Fibroblast of skin of right quadriceps (primary cell): ENCODE measurements at regions not wholly inside any gene's neighbourhood (a gene's known extent, or its start where the extent isn't known, plus 50 kb on each side); places are given as distances from the start of the nearest gene placed in this dataset.

Experiments
- DNase-seq: peaks from one replicate; pipeline ENCODE4 v3.0.0-alpha.2; 2013

- DNase-seq = no peak
Observed at GRCh38 chr10:43754569-43755260, 106.0 kb upstream of the ZNF32 start.

DNA sequence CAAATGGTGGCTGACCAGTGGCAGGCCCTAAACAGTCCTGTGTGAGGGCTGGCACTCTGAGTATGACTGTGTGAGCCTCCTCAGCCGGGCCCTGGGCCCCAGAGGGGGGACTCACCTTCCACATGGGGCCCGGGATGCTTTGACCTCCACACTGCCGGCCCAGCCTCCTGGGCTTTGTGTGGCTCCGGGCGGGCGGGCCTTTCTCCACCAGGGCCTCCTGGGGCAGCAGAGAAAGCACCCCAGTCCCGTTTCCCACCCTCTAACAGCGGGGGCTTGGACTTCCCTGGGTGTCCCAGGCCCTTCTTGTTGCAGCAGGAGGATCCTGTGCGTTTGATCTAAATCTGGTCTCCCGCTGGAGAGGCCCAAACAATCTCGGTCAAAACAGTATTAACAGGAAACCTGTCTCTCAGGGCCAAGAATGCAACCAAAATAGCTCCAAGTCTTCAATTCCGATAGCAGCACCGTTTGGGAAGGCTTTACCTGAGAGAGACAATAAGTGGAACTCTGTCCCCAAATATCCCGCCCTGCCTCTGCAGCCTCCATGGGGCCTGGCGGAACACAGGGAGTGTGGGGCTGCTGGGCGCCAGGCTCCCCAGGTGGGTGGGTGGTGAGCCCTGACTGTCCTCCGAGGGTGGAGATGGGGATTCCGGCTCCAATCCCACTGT, 104.8 kb upstream of the ZNF32 start:
- DNase-seq = no peak

- DNase-seq = no peak
Observed at GRCh38 chr10:43752682-43753081, 104.0 kb upstream of the ZNF32 start.

DNA sequence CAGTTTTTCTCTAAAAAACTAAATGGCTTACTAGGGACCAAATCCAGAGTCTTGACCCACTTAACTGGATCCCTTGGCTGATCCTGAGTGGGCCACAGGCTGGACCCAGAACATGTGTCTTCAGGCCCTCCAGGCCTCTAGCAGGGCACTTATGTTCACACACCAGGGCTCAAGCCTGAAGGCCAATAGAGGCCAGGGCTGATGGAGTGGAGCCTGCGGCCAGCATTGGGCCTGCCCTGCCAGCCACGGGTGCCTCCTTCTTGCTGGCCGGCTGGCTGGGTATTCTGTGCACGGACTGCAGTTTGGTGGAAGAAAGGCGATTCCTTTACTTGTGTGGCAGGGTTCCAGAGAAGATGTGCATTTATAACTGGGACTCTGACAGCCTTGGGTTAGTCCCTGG, 103.0 kb upstream of the ZNF32 start:
- no peak for DNase-seq

- no peak for DNase-seq
Observed at GRCh38 chr10:43749940-43750552, 101.4 kb upstream of the ZNF32 start.

DNA sequence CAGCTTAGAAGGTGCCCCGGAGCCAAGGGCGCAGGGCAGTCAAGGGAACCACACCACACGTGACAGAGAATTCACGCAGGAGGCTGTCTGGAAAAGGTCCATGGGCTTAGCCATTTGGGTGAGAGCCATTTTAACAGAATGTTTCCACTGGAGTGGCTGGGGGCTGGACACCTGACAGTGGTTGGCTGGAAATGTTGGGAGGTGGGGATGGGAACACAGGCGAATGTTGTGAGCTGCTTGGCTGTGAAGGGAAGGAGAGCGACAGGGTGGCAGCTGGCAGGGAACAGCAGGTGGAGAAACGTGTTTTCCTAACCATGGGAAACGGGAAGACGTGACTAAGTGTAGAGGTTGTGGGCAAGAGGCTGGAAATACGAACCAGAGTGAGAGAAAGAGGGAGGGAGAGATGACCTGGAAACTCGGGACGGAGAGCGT, 100.5 kb upstream of the ZNF32 start:
- DNase-seq = no peak

DNA sequence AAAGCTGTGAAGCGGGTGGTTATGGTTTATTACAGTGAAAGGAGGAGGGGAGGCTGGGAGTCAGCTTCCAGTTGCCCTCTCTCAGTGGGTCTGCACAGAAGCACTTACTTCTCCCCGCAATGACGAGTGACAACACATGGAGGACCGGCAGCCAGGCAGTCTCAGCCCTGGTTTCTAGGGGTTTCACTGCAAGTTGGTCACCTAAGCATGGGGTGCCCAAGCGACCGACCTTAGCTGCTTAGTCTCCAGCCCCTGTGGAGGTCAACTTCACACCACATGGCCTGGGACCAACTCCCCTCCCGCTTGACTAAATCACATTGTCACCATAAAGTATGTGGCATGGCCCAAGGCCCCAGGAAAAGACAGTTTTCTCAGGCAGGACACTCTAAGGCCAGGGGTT, 99.9 kb upstream of the ZNF32 start:
- DNase-seq = no peak

DNA sequence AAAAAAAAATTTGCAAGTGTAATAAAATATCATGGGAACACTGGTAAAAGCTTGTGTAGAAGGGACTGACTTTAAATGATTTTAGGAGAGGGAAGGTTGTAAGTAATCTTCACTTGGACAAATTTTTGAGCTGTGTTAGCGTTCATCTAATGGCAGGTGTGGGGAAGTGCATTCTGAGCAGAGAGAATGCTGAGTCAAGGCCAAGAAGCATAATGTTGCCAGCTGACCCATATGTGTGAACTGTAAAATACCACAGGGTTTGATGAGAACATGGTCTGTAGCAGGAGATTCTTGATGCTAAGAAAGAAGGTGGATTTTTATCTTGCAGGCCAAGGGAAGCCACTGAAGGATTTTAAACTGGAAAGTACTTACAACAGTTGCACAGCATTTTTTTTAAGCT, 98.2 kb upstream of the ZNF32 start:
- no peak for DNase-seq

GRCh38 chr10:43739161-43739560, 90.5 kb upstream of the ZNF32 start:
- peak; percentile 75 for DNase-seq

GRCh38 chr10:43737003-43737402, 88.3 kb upstream of the ZNF32 start:
- DNase-seq = no peak

DNA sequence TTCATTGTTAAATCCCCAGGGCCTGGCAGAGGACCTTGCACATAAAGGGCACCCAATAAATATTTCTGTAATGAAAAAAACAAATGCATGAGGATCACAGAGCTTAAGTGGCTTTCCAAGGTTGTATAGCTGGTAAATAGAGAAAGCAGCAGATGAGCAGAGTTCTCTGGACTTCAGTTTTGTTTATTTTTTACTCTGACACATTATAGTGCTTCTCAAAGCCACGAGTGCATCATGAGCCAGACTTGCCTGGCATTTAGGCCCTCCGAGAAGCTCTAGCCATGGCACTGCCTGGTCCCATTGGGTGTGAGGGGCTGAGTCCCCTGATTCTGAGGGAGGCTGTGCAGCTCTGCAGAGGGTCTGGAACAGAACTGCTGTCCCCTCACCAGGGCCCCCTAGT, 87.2 kb upstream of the ZNF32 start:
- peak; percentile 50 for DNase-seq

GRCh38 chr10:43734716-43735115, 86.0 kb upstream of the ZNF32 start:
- DNase-seq = peak; percentile 54

DNA sequence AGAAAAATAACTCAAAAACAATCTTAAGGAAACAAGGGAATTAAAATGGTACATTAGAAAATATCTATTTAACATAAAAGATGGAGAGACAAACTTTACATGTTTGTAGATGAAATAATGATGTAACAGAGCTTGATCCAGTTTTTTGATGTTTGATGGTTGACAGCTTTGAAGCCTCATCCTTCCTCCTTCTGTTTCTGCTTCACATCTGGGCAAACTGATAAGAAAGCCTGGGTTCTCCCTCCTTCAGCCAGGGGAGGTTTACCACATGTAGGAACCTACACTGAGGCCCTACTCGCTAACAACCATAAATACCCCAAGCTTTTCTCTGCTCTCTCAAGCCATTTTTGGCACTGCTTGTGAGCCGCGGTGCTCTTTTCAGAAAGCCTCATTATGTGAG, 82.8 kb upstream of the ZNF32 start:
- no peak for DNase-seq

GRCh38 chr10:43728425-43728824, 79.7 kb upstream of the ZNF32 start:
- DNase-seq = no peak

- DNase-seq = no peak
Observed at GRCh38 chr10:43727935-43728334, 79.3 kb upstream of the ZNF32 start.

- no peak for DNase-seq
Observed at GRCh38 chr10:43715334-43715733, 66.7 kb upstream of the ZNF32 start.

DNA sequence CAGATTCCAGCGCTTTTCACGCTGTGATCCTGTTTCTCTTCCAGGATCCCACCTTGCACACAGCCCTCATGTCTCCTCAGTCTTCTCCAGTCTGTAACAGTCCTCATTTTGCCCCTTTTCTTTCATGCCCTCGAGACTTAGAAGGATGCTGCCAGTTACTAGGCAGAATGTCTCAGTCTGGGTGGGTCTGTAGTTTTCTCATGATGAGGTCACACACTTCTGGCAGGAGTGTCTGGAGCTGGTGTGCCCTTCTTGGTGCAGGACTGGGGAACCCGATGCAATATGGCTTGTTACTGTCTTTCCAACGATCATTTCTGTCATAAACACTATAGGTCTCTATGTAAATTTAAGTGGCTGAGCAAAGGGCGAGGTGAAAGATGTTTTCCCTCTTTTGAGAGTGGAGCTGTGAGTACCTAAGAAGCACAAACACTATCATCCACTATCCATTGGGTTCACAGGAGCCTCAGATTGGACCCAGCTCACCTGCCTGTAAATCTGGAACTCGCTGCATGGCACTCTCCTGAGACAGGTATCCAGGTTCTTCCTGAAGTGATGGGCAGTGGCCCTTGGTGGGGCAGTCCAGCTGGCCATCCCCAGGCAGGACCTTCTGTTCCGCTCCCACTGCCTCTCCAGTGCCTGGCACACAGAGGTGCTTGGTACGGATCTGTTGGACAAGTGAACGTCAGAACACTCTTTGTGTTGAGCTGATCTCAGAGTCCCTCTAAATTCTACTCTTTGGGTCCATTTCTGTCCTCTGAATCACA, 64.3 kb upstream of the ZNF32 start:
- DNase-seq = no peak

DNA sequence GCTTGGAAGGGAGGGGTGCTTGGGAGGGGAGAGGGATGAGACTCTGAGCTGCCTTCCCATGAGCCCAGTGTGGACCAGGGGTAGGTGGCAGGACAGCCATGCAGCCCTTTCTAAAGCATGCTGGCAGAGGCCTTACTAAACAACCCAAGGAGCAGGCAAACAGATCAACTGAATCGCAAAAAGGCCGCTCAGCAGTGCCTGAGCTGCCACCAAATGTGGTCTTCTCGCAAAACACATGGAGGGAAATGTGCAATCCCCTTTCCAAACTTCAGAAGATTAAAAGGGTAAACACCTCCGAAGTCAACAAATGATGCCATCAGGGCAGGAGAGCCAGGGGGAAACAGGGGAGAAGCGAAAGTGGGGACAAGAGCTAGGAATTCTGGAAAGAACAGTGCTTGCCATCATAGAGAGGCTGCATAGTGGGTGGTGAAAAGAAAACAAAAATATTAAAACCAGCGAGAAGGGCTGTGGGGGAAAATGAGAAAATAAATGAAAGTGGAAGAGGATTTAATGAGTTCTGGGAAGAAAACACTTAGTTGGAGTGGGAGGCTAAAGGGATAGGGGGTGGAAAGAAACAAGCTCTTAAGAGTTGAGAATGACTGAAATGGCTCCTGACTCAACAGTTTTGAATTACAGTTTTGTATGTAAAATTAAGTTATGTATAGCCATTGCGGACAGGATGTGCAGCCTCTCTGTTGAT, 62.2 kb upstream of the ZNF32 start:
- DNase-seq = no peak

GRCh38 chr10:43708262-43708661, 59.6 kb upstream of the ZNF32 start:
- DNase-seq = no peak

DNA sequence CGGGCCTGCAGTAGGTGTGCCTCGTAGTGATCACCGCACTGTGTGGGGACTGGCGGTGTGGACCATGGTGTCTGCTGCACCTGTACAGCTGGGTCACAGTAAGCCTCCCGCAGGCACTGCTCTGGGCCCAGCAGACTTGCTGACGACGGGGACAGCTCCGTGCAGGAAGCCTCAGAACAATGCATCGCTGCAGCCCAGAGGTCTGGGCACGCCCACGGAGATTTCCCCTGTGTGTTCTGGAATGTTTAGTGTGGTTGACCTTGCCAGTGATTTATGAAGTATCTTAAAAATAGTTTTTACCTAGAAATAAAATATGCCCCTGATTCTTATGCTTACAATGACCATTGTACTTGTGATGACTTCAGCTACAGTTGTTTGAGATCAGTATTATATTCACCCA, 59.1 kb upstream of the ZNF32 start:
- peak; percentile 69 for DNase-seq

GRCh38 chr10:43706166-43706565, 57.5 kb upstream of the ZNF32 start:
- no peak for DNase-seq

DNA sequence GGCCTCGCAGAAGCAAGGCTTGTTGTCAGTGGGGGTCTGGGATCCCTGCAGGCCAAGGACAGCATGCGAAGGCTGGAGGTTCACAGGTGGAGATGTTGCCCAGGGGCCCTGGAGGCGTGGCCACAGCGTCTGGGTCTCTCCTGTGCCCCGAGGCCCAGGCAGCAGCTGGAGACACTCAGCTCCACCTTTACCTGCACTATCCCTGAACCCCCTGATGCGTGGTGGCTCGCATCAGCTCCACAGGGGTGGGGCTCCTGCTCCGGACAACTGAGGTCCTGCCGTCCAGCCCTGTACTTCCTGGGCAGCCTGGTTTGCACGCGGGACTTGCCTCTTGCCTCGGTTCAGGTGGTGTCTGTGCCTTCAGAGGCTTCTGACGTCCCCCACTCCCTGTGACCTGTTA, 54.6 kb upstream of the ZNF32 start:
- DNase-seq = no peak

GRCh38 chr10:43702936-43703281, 54.2 kb upstream of the ZNF32 start:
- DNase-seq = no peak
